Body of pancreas (tissue), 4 donors: ENCODE measurements at regions not wholly inside any gene's neighbourhood (a gene's known extent, or its start where the extent isn't known, plus 50 kb on each side); places are given as distances from the start of the nearest gene placed in this dataset.

Experiments
- CTCF ChIP-seq, 7 experiments: fragments of 450-650 bp in 4 of 7; fragments of 200-600 bp in 3 of 7; sonication (generic) in 3 of 7; IDR thresholded peaks; one replicate each; pipeline ENCODE4 v1.5.1; 2016 to 2019; ENCODE audit warnings: antibody characterized with exemption in 7 of 7
- POLR2A ChIP-seq, 3 donors: fragments of 450-650 bp; IDR thresholded peaks; one replicate each; pipeline ENCODE4 v1.6.1; 2016; ENCODE audit warnings: antibody characterized with exemption in 3 of 3, mild to moderate bottlenecking in 2 of 3

DNA sequence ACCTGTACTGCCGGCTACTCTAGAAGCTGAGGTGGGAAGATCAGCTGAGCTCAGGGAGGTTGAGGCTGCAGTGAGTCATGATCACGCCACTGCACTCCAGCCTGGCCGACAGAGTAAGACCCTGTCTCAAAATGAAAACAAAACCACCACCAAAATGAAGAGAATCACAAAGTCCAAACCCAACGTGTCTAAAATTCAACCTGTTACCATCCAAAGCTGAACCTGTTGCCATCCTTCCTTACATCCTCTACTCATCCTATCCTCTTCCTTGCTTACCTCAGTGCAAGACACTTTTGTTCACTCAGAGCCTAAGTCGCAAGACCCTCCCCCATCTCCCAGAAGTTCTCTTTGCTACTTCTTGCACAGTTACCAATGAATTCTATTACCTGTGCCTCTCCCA is 299.7 kb downstream of the ATP23 start:
- TF ChIP-seq POLR2A (IDR thresholded peaks at IDR 0.05) (no peak), CTCF (IDR thresholded peaks at IDR 0.05) (no peak)
